Neural cell (in vitro differentiated cells): ENCODE measurements at regions not wholly inside any gene's neighbourhood (a gene's known extent, or its start where the extent isn't known, plus 50 kb on each side); places are given as distances from the start of the nearest gene placed in this dataset.

Source experiments
- H2AFZ ChIP-seq: fragments of 200-600, 300-800 bp; sonication (generic), shearing (Covaris generic); 2 replicates; pipeline ENCODE4 v1.6.0; 2014; ENCODE audit warnings: low read depth, mild to moderate bottlenecking, antibody characterized with exemption, low read length, moderate library complexity
- H3F3A ChIP-seq: fragments of 200-600 bp; shearing (Covaris generic); 2 replicates; pipeline ENCODE4 v1.6.1; 2016; ENCODE audit warnings: mild to moderate bottlenecking, moderate library complexity, mixed read lengths, antibody characterized with exemption, low read length; ENCODE audit not compliant: insufficient read depth, poor library complexity, severe bottlenecking
- H3K27ac ChIP-seq: fragments of 200-600, 300-800 bp; sonication (generic), shearing (Covaris generic); 2 replicates; pipeline ENCODE4 v1.5.1; 2014; ENCODE audit warnings: mild to moderate bottlenecking, low read length, moderate library complexity
- H3K27me3 ChIP-seq: fragments of 300-800, 200-600 bp; sonication (generic), shearing (Covaris generic); 2 replicates; pipeline ENCODE4 v1.6.0; 2014; ENCODE audit warnings: mild to moderate bottlenecking, low read depth, low read length, moderate library complexity; ENCODE audit not compliant: insufficient read depth
- H3K36me3 ChIP-seq: fragments of 300-800, 200-600 bp; sonication (generic), shearing (Covaris generic); 2 replicates; pipeline ENCODE4 v1.5.1; 2014; ENCODE audit warnings: mild to moderate bottlenecking, antibody characterized with exemption, low read length, moderate library complexity; ENCODE audit not compliant: insufficient read depth
- H3K4me2 ChIP-seq: fragments of 300-800, 200-600 bp; sonication (generic), shearing (Covaris generic); 2 replicates; pipeline ENCODE4 v1.6.0; 2014; ENCODE audit warnings: mild to moderate bottlenecking, low read length
- H3K4me3 ChIP-seq: fragments of 300-800, 200-600 bp; sonication (generic), shearing (Covaris generic); 2 replicates; pipeline ENCODE4 v1.5.1; 2014; ENCODE audit warnings: mild to moderate bottlenecking, low read length, moderate library complexity
- H3K79me2 ChIP-seq: fragments of 200-600 bp; shearing (Covaris generic); replicated peaks from 2 replicates; pipeline ENCODE4 v1.6.0; 2014; ENCODE audit warnings: mild to moderate bottlenecking, low read length, moderate library complexity; ENCODE audit not compliant: insufficient read depth
- H3K9ac ChIP-seq: fragments of 300-800, 200-600 bp; sonication (generic), shearing (Covaris generic); 2 replicates; pipeline ENCODE4 v1.6.1; 2016; ENCODE audit warnings: mild to moderate bottlenecking, low read length, mixed read lengths
- H3K9me2 ChIP-seq: fragments of 200-600 bp; shearing (Covaris generic); 2 replicates; pipeline ENCODE4 v1.6.1; 2016; ENCODE audit warnings: mild to moderate bottlenecking, low read length, mixed read lengths; ENCODE audit not compliant: insufficient read depth
- H3K9me3 ChIP-seq: fragments of 200-600, 300-800 bp; sonication (generic), shearing (Covaris generic); 2 replicates; pipeline ENCODE4 v1.6.1; 2016; ENCODE audit warnings: mild to moderate bottlenecking, mixed run types, low read length, moderate library complexity, mixed read lengths
- H4K20me1 ChIP-seq: fragments of 200-600 bp; shearing (Covaris generic); 2 replicates; pipeline ENCODE4 v1.6.1; 2016; ENCODE audit warnings: mild to moderate bottlenecking, mixed run types; ENCODE audit not compliant: insufficient read depth
- CTCF ChIP-seq: fragments of 450-650 bp; IDR thresholded peaks from 2 replicates; pipeline ENCODE4 v1.5.1; 2014; ENCODE audit warnings: antibody characterized with exemption, mild to moderate bottlenecking, moderate library complexity; ENCODE audit not compliant: poor library complexity, severe bottlenecking
- EP300 ChIP-seq: fragments of 450-650 bp; conservative IDR thresholded peaks from 2 replicates; pipeline ENCODE4 v1.6.1; 2014; ENCODE audit warnings: antibody characterized with exemption, mild to moderate bottlenecking, moderate library complexity; ENCODE audit not compliant: poor library complexity, severe bottlenecking
- EZH2 ChIP-seq: fragments of 200-600, 300-800 bp; shearing (Covaris generic), sonication (generic); IDR thresholded peaks from 2 replicates; pipeline ENCODE4 v1.6.1; 2014; ENCODE audit warnings: antibody characterized with exemption, low read length, borderline replicate concordance, mild to moderate bottlenecking; ENCODE audit not compliant: insufficient read depth, poor library complexity, severe bottlenecking
- MXI1 ChIP-seq: fragments of 450-650 bp; conservative IDR thresholded peaks from 2 replicates; pipeline ENCODE4 v1.6.1; 2014; ENCODE audit warnings: antibody characterized with exemption, mild to moderate bottlenecking; ENCODE audit not compliant: poor library complexity, severe bottlenecking
- POLR2AphosphoS5 ChIP-seq: IDR thresholded peaks from 2 replicates; pipeline ENCODE4 v1.6.1; 2012
- RAD21 ChIP-seq: fragments of 450-650 bp; conservative IDR thresholded peaks from 2 replicates; pipeline ENCODE4 v1.6.1; 2014; ENCODE audit warnings: antibody characterized with exemption, mild to moderate bottlenecking, moderate library complexity
- REST ChIP-seq: IDR thresholded peaks from 2 replicates; pipeline ENCODE4 v1.6.1; 2012; ENCODE audit warnings: borderline replicate concordance
- SMC3 ChIP-seq: fragments of 450-650 bp; conservative IDR thresholded peaks from 2 replicates; pipeline ENCODE4 v1.6.1; 2014; ENCODE audit warnings: antibody characterized with exemption, mild to moderate bottlenecking, moderate library complexity; ENCODE audit not compliant: poor library complexity
- TAF1 ChIP-seq: IDR thresholded peaks from 2 replicates; pipeline ENCODE4 v1.6.1; 2012; ENCODE audit warnings: low read depth

GRCh38 chr10:20596065-20596755 is 300.9 kb downstream of the NEBL start:
- no peak overlapping the region for H3K4me3 ChIP-seq
- H3K9ac ChIP-seq, result no peak overlapping the region
- no peaks in the 10 kb centered on the region for H3K79me2 ChIP-seq
- H3K4me2 ChIP-seq, result no peak overlapping the region
- H3F3A ChIP-seq, result no peaks in the 10 kb centered on the region
- no peaks in the 10 kb centered on the region for H4K20me1 ChIP-seq
- no peaks in the 10 kb centered on the region for H3K27me3 ChIP-seq
- no peaks in the 10 kb centered on the region for H3K9me3 ChIP-seq
- TF ChIP-seq TAF1, result no peak
- TF ChIP-seq POLR2AphosphoS5, result no peak
- no peak for TF ChIP-seq RAD21
- no peak for TF ChIP-seq EP300
- TF ChIP-seq EZH2, result no peak
- no peak for TF ChIP-seq REST
- TF ChIP-seq SMC3, result no peak
- no peak for TF ChIP-seq CTCF
- TF ChIP-seq MXI1, result no peak
- no peak overlapping the region for H3K27ac ChIP-seq
- H3K36me3 ChIP-seq, result no peaks in the 10 kb centered on the region
- no peaks in the 10 kb centered on the region for H3K9me2 ChIP-seq
- H2AFZ ChIP-seq, result no peak overlapping the region

GRCh38 chr10:20593649-20594048 is 303.5 kb downstream of the NEBL start:
- Histone ChIP-seq H3K4me3 (no peak overlapping the region), H4K20me1 (no peaks in the 10 kb centered on the region), H3K27ac (no peak overlapping the region), H3K36me3 (no peaks in the 10 kb centered on the region), H3K9me3 (no peaks in the 10 kb centered on the region), H2AFZ (no peak overlapping the region), H3K9me2 (no peaks in the 10 kb centered on the region), H3F3A (no peaks in the 10 kb centered on the region), H3K9ac (no peak overlapping the region), H3K79me2 (no peaks in the 10 kb centered on the region), H3K27me3 (no peaks in the 10 kb centered on the region), H3K4me2 (no peak overlapping the region)
- TF ChIP-seq EP300 (no peak), POLR2AphosphoS5 (no peak), CTCF (no peak), EZH2 (no peak), MXI1 (no peak), REST (no peak), TAF1 (no peak), RAD21 (no peak), SMC3 (no peak)
